Testis (tissue), 2 donors: ENCODE measurements at regions not wholly inside any gene's neighbourhood (a gene's known extent, or its start where the extent isn't known, plus 50 kb on each side); places are given as distances from the start of the nearest gene placed in this dataset.

Experiments
- CTCF ChIP-seq, 3 experiments: fragments of 450-650 bp in 2 of 3; fragments of 200-600 bp in 1 of 3; sonication (generic) in 1 of 3; IDR thresholded peaks; one replicate each; pipeline ENCODE4 v1.5.1; 2016 to 2019; ENCODE audit warnings: antibody characterized with exemption in 3 of 3, mild to moderate bottlenecking in 2 of 3, moderate library complexity in 1 of 3
- POLR2A ChIP-seq: fragments of 450-650 bp; IDR thresholded peaks from one replicate; pipeline ENCODE4 v1.6.1; 2017; ENCODE audit warnings: antibody characterized with exemption, mild to moderate bottlenecking, moderate library complexity

DNA sequence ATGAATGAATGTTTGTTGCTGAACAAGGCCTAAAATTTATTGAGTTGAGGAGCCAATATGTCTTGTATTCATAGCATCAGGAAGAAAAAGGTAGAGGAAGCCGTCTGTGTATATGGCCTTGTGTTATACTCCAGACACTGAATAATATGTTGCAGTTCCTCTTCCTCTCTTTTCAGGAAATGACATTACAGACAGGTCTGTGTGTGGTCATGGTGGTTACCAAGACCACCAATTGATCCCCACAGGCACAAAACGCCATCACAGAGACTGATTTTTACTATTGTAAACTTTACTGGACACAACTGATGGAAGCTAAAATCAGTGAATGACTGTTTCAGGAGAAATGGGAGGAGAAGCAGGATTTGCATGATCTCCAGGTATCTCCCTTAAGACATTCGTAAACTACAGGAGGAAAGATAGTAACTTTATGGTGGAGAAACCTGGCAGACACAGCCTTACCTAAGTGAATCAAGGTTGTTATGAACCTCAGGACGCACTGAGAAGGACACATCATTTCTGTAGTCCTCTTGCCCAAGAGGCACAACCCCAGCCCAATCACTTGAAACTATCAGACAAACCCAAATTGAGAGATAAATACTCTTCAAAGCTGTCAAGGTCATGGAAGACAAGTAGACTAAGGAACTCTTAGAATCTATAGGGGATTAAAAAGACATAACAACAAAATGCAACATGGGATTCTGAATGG lies 334.1 kb upstream of the RGS6 start:
- TF ChIP-seq CTCF (IDR thresholded peaks at IDR 0.05) = no peak
- TF ChIP-seq POLR2A = no peak
